ENCODE measurements at regions not wholly inside any gene's neighbourhood (a gene's known extent, or its start where the extent isn't known, plus 50 kb on each side); places are given as distances from the start of the nearest gene placed in this dataset.

DNA sequence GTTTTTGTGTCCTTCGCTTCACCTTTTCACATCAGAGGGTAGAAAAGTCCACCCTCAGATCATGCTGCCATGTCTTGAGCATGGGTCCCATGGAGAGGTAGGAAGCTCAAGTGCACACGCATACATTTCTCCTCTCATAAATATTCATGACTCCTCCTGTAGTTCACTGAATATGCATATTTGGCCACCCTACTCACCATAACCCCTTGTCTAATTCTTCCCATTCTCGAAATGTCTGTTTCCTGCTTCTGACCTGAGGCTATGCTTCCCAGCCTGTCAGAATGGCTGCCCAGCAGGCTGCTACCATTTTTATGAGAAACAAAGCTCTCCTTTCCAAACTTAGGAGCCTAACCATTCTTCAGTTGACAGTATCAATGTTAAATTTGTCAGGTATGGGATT is 86.5 kb downstream of the ADRA2C start:
- DNase-seq (ENCODE audit: low read depth), result no peak

DNA sequence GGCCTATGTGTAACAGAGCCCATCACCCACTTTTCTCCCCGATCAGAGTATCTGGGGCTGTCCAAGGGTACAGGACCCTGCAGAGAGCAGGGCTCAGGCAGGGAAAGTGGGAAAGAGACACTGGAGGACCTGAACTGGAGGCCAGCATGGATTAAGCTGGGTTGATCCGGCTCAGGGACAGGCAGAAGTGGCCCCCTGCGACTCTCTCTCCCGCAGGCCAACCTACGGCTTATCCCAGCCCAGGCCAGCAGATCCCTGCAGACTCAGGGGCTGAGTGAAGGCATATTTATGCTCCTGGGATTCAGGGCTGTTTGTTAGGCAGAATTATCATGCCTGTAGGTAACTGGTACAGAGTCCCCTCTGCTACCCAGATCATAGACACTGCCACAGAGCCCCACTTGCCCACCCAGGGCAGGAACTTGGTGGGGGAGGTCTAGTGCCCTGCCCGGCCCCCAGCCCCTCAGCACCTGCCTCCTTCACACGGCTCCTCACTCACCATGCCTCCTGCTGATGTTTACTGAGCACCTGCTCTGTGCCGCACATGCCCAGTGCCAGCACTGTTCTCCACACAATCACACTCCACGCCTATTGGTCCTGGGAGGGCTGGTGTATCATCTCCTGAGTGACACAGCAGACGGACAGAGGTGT is 87.3 kb downstream of the ADRA2C start:
- DNase-seq (ENCODE audit: low read depth), result no peak

DNA sequence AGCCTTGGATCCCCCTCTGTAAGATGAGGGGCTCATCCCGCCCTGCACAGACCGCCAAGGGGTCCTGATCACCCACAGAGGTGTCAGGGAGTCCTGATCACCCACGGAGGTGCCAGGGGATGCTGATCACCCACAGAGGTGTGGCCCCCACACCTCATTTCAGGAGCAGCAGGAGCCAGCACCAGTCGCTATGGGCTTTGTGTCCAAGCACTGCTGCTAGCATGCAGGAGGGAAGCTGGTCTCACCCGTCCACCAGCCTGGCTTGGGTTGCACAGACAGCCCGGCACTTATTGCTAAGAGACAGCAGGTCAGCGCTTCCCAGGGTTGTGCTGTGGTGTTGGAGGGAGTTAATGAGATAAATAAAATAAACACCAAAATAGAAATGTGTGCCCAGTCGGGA is 88.5 kb downstream of the ADRA2C start:
- DNase-seq (ENCODE audit: low read depth), result no peak

DNA sequence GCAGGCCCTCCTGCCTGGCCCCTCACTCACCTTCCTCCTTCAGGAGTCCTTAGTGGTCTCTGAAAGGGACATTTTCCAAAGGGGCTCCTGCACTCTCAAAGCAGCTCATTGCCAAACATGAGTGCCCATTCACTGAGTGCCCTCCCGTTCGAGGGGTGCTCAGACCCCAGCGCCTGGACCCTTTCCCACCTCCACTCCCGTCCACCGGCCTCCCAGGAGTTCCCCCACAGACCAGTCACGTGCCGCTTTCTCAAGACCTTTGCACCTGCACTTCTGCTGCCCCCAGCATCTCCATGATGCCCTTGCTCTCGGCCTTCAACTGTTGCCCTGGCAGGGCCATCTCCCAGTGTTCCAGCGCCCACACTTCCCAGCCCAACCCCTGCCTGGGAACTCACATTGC is 89.5 kb downstream of the ADRA2C start:
- DNase-seq (ENCODE audit: low read depth), result no peak

DNA sequence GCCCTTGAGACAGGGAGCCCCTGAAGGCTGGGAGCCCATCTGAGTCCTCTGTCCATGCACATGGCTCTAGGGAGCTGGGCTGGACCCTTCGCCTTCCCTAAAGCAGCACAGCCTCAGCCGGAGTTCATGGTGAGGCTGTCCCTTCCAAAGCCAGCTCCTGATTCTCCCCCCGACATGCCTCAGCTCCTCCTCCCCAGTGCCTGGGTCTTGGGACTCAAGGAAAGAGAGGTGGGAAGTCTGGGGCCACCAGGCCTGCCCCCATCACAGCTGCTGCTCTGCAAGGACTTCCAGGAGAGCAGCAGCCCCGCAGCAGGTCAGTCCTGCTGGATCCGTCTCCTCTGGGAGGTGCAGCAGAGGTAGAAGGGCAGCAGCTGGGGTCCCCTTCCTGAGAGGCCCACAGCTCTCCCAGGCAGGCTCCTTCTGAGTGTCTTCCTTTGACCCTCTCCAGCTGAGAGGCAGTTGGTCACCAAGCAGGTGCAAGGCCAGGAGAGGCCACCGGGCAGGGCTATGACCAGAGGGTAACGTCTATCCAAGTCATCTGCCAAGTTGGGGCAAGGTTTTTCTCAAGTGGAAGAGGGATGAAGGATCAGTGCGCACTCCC is 90.5 kb downstream of the ADRA2C start:
- DNase-seq (ENCODE audit: low read depth), result no peak

DNA sequence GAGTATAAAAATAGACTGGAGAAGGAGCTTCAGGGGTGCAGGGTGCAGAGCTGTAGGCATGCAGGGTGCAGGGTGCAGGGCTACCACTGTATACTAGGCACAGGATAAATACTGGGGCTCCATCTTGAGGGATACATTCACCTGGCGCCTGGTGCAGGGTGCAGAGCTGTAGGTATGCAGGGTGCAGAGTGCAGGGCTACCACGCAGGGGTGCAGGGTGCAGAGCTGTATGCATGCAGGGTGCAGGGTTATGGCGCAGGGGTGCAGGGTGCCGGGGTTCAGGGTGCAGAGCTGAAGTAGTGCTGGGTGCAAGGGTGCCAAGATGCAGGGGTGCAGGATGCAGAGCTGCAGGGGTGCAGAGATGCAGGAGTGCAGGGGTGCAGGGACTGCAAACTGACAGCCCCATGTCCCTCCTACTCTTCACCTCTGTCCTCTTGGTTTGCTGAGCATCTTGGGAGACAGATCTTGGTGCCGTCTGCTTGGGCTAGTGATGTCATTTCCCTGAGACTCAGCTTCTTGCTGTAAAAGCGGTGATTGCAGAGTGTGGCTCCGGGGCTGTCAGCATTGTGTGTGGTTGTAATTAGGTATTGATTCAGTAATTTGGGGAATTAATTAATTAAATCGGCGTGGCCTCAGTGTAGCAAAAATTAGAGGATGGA is 91.2 kb downstream of the ADRA2C start:
- DNase-seq (ENCODE audit: low read depth), result no peak

DNA sequence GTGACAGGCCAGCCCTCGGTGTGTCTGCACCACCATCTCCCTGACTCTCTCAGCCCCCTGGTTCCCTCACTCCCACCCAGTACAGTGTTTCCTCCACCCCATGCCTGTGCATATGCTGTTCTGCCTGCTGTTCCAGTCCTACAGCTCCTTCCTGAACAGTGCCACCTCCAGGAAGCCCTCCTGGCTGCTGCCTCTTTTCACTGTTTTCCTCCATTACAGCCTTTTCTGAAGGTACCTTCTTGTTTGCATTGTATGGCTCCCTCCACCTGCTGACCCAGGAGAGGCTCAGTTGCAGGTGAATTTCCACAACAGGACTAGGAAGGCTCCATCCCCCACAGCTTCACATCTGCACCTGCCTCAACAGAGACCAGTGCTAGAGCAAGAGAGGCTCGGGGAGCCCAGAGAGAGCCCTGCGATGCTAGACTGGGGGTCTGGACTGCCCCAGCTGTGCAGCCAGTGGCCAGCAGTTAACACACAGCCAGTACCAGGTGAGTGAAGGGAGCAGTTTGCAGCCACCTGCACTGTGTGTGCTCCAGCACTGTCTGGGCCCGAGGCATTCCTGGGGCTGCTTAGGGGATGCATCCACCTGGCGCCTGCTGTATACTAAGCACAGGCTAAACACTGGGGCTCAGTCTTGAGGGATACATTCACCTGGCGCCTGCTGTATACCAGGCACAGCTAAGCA is 92.0 kb downstream of the ADRA2C start:
- DNase-seq (ENCODE audit: low read depth), result no peak

DNA sequence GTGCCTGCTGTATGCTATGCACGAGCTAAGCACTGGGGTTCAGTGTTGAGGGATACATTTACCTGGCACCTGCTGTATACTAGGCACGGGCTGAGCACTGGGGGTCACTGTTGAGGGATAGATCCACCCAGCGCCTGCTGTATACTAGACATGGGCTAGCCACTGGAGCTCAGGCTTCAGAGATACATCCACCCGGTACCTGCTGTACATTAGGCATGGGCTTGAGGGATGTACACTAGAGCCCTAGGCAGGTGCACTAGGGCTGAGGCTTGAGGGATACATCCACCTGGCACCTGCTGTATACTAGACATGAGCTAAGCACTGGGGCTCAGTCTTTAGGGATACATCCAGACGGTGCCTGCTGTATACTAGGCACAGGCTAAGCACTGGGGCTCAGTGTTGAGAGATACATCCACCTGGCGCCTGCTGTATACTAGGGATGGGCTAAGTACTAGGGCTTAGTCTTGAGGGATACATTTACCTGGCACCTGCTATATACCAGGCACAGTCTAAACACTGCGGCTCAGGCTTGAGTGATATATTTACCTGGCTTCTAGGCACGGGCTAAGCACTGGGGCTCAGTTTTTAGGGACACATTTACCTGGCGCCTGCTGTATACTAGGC is 92.7 kb downstream of the ADRA2C start:
- DNase-seq (ENCODE audit: low read depth), result no peak

DNA sequence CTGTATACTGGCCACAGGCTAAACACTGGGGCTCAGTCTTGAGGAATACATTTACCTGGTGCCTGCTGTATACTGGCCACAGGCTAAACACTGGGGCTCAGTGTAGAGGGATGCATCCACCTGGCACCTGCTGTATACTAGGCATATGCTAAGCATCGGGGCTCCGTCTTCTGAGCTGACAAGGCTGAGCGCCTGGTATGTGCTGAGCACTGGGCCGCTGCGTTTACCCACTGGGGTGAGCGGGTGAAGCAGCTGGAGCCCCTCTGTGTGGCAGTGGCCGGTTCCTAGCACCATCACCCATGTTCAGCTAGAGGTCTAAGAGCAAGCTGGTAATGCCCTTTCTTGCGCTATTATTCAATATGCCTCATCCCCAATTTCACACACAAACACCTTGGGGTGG is 93.4 kb downstream of the ADRA2C start:
- DNase-seq (ENCODE audit: low read depth), result no peak

DNA sequence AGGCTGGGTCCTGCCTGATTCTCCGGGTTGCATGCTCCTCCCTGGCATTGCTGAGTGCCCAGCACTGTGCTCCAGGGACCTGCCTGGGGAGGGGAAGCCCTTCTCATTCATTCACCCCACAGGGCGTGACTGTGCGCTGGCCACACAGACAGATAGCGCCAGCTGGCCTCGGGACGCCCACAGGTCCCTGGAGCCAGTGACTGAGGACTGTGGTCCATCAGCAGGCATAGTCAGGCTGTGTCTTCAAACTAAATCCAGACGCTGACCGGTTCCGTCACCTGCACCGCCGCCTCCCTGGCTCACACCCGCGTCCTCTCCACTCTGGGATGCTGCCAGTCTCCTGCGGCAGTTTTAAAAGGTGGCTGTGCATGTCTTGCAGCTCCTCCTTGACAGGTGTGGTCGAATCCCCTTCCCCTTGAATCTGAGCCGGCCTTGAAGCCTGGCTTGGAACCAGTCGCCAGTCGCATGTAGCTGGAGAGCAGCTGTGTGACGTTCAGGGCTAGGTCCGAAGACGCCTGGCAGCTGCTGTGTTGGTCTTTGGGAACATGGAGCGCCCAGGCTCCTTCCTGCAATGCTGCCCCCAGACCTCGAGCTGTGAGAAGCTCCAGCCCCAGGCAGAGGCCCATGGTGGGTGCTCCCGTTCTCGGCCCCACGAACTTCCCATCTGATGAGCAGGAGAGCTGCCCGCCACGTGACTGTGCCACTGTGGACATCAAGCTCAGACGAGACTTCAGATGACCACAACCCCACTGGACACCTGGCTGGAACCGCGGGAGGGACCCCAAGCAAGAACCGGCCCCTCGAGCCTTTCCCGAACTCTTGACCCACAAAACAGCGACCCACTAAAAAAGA is 94.1 kb downstream of the ADRA2C start:
- no peak for DNase-seq (ENCODE audit: low read depth)

DNA sequence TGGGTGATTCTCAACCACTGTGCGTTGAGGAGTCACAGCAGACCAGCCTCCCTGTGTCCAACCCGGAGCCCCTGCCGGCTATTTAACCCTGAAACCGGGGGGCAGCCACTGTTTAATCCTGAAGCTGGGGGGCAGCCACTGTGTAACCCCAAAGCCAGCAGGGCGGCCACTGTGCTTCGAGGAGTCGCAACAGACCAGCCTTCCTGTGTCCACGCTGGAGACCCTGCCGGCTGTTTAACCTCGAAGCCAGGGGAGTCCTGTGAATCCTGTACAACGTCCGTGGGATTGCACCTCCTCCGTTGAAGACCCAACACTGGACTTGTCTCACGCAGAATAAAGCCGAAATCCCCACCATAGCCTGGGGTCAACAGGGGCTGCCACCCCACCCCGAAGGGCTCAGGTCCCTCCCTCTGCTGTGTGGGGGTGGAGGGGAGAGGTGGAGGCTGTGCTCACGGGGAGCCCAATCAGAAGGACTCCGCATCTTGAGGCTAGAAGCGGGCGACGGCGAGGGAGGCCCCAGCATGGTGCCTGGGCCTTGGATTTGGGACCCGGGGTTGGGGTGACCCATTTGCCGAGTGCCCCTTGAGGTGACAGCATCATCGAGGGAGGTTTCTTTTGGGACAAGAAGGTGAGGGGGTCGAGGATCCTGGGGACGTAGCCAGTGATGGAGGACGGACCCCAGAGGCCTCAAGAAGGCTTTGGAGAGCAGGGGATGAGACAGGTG is 94.9 kb downstream of the ADRA2C start:
- DNase-seq (ENCODE audit: low read depth), result no peak

DNA sequence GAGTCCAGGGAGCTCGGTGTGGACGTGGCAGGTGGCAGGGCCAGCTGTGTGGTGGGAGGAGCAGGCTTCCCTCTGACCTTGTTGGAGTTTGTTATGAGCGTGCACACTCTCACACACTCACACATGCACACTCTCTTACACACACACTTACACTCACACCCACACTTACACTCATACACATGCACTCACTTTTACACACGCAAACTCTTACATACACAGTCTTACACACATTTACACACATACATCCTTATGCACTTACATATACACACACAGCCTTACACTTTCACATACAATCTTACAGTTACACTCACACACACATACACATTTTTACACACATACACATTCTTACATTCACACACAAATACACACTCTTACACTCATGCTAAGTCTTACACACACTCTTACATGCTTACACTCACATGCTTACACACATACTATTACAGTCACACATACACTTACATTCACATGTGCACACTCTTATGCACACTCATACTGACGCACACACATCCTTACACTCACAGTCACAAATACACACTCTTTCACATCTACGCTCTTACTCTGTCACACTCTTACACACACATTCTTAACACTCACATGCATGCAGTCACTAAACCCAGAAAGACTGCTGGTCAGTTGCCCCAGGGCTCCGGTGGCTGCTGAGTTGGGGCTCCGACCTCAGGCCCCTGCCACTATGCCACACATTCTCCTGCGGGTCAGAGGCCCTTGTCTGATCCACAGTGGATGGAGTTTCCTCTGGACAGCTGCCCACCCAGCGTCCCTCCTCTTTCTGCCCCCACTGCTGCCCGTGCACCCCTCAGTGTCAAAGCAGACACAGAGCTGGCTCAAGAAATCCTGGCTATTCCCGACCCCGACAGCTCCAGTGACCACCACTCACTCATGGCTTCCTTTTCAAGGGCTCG is 95.8 kb downstream of the ADRA2C start:
- no peak for DNase-seq (ENCODE audit: low read depth)

DNA sequence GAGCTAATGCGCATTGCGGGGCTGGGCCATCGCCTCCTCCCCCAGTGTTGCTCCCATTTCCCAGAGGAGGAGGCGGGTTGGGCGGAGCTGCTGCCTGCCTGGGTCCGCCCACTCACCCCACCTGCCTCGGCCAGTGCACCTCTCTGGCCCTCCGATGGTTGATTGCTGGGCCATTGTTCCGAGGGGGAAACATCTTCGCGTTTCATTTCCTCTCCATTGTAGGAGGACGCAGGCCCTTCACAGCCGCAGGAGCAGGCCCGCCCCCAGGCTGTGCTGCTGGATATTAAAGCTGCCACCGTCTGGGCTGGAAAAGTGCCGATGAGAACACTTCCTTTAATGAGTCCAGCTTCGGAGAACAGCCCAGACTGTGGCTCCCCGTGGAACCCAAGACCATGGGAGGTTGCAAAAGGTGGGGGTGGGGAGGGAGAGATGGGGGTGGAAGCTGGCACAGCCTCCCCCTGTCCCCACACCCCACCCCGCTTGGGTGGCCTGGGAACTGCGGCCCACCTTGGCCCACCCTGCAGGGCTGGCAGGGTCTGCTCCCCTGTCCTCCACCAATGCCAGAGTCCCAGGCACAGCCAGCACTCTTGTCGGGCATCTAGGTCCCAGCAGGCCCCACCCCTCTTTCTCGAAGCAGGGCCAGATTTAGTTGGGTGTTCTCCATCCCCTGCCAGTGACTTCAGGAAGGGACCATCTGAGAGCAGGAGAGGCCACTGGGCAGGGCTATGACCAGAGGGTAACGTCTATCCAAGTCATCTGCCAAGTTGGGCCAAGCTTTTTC is 96.6 kb downstream of the ADRA2C start:
- DNase-seq (ENCODE audit: low read depth), result no peak

DNA sequence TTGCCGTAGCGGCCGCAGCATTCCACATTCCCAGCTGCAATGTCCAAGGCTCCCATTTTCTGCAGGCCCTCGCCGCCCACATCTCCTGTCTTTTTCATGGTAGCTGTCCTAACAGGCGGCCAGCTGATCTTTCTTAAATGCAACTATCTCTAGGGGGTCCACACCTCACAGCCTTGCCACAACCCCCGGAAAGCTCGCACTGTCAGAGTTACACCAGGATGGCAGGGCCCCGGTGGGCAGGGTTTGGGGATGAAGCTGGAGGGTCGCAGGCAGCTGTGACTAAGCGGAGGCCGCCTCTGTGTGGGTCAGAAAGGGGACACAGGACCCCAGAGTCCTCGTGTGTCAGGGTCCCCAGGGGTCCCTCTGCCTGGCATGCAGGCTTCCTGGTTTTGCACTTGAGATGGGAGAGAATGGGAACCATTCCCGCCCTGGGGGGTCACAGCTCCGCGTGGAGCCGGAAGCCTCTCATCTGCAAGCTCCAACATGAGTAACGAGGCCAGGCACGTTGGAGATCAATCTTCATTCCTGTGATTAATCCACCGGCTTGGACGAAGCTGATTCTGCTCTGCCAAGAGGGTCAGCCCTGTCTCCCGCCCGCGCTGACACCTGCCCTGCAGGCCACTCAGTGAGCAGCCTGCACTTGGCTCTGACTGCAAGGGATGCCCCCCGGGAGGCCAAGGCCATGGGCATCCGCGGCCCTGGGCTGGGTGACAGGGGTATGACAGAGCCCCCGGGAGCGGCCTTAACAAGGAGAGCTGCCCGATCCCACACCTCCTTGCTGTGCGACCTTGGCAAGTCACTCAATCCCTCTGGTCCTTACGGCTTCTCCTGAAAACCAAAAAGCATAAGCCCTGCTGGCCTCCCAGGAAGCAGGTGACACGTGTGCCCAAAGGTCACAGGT is 97.9 kb downstream of the ADRA2C start:
- no peak for DNase-seq (ENCODE audit: low read depth)

DNA sequence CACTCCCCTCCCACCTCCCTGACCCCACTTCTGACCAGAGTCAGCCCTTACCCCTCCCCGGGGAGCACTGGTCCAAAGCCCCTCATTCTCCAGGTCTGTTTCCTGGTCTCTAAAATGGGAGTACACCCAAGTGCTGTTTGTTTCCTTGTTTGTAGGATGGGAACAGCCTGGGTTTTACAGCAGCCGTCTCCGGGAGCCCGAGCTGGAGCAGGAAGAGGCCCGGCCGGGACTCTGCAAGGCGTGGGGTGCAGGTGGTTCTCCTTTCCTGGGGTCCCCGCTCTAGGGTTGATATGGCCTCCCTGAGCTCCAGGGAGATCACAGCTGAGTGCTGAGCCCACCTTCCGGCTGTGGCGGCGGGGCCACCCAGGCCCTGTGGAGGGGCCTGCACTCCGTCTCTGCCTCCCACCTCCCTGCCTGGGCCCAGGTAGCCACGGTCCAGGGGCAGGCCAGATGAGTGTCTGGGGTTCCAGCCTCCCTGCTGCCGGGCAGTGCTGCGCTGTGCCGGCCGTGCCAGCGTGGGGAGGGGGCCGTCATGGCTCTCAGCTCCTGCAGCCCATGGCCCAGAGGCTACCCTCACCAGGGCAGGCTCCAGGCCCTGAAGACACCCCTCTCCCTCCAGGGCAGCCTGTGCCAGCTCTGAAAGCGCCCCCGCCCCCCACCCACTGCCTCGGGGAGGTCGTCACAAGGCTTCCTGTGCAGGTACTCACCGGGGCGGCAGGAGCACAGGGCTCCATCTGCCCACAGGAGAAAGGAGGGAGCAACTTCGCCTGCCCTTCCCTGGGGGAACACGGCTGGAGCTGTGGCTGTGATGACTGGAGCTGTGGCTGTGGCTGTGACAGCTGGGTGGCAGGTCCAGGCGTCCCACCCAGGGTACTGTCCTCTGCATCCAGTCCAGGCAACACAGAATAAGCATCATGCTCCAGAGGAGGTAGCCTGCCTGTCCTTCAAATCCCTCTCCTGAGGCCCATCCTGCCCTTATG is 98.8 kb downstream of the ADRA2C start:
- DNase-seq (ENCODE audit: low read depth), result no peak

DNA sequence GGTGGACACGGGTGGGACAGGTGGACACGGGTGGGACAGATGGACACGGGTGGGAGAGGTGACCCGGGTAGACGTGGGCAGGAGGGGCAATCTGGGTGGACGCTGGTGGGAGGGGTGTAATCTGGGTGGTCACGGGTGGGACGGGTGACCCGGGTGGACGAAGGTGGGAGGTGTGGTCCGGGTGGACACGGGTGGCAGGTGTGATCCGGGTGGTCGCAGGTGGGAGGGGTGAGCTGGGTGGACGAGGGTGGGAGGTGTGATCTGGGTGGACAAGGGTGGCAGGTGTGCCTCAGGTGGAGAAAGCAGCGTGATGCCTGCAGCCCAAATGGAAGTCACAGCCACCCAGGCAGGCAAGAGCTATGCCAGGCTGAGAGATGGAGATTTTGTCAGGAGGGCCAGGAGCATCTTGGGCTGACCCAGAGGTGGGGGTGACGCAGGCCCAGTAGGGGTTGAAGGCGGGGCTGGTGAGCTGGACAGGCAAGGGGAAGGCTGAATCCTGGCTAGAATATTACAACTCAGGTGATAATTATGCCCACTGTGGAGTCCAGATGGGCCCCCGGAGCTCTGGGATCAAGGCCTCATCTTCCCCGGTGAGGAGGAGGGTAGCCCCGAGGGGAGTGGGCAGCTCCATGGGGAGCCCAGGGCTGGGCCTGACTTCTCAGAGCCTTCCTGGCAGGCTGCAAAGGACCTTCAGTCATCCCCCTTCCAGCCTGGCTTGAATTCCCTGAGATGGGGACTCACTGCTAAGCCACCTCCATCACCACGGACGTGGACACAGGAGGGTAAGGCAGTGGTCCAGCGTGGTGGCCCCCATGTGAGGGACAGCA is 100.0 kb downstream of the ADRA2C start:
- no peak for DNase-seq (ENCODE audit: low read depth)
